Left lung (tissue), 4 donors: ENCODE measurements at regions not wholly inside any gene's neighbourhood (a gene's known extent, or its start where the extent isn't known, plus 50 kb on each side); places are given as distances from the start of the nearest gene placed in this dataset.
"Not testable (repeated sequence)": the region's sequence is repeated elsewhere in the genome, so short reads cannot be mapped to it uniquely, and the experiment has no call there.

Experiments used
- ATAC-seq: fragments of 200-7000 bp; cut with Tn5 transposase; one replicate; pipeline ENCODE4 v1.9.1; 2020; ENCODE audit warnings: moderate library complexity
- DNase-seq, 4 donors: peaks; one replicate each; pipeline ENCODE4 v3.0.0-alpha.2; 2013 to 2020
- H3K27ac ChIP-seq, 2 donors: fragments of 200-600 bp; sonication (generic) in 1 of 2; one replicate each; pipeline versions ENCODE4 v1.5.0 to v1.8.0; 2020 to 2021
- H3K27me3 ChIP-seq, 2 donors: fragments of 200-600 bp; sonication (generic) in 1 of 2; one replicate each; pipeline versions ENCODE4 v1.5.0 to v1.8.0; 2020 to 2021
- H3K36me3 ChIP-seq, 2 donors: fragments of 200-600 bp; sonication (generic) in 1 of 2; one replicate each; pipeline versions ENCODE4 v1.5.0 to v1.8.0; 2020 to 2021
- H3K4me1 ChIP-seq, 2 donors: fragments of 200-600 bp; one replicate each; pipeline ENCODE4 v1.8.0; 2021
- H3K4me3 ChIP-seq, 2 donors: fragments of 200-600 bp; sonication (generic) in 1 of 2; one replicate each; pipeline versions ENCODE4 v1.5.0 to v1.8.0; 2020 to 2021; ENCODE audit warnings: mild to moderate bottlenecking in 1 of 2
- H3K9me3 ChIP-seq, 2 donors: fragments of 200-600 bp; sonication (generic) in 1 of 2; one replicate each; pipeline versions ENCODE4 v1.5.0 to v1.8.0; 2020 to 2021
- intact Hi-C, 2 donors: fragments of 100-400 bp; cut with DNase I; formaldehyde crosslinking; loops; one replicate each; pipeline versions ENCODE4 v1.11.2 to v1.14.2; 2022
- donor health status: DM: no; HTN: yes; CAD: no.
- donor health status: DM: no; HTN: no; CAD: no.

GRCh38 chr16:21372162-21372835 lies 94.2 kb upstream of the CRYM start:
- H3K9me3 ChIP-seq, H3K27ac ChIP-seq, H3K4me3 ChIP-seq, ATAC-seq, DNase-seq, H3K4me1 ChIP-seq, H3K36me3 ChIP-seq, H3K27me3 ChIP-seq, intact Hi-C loops: not testable (repeated sequence)

GRCh38 chr16:21370791-21371190 lies 92.7 kb upstream of the CRYM start:
- H3K9me3 ChIP-seq, H3K4me1 ChIP-seq, H3K36me3 ChIP-seq, H3K4me3 ChIP-seq, H3K27ac ChIP-seq, intact Hi-C loops, ATAC-seq, H3K27me3 ChIP-seq, DNase-seq: not testable (repeated sequence)

GRCh38 chr16:21368973-21369942 lies 91.2 kb upstream of the CRYM start:
- H3K9me3 ChIP-seq, H3K27ac ChIP-seq, H3K27me3 ChIP-seq, intact Hi-C loops, H3K4me3 ChIP-seq, H3K36me3 ChIP-seq, DNase-seq, H3K4me1 ChIP-seq: not testable (repeated sequence)
- peak; percentile 53 for ATAC-seq

GRCh38 chr16:21367733-21368421 lies 89.8 kb upstream of the CRYM start:
- H3K27ac ChIP-seq, DNase-seq, H3K36me3 ChIP-seq, H3K4me1 ChIP-seq, intact Hi-C loops, ATAC-seq, H3K27me3 ChIP-seq, H3K4me3 ChIP-seq, H3K9me3 ChIP-seq: not testable (repeated sequence)

- H3K27ac ChIP-seq, intact Hi-C loops, ATAC-seq, H3K4me3 ChIP-seq, DNase-seq, H3K36me3 ChIP-seq, H3K9me3 ChIP-seq, H3K27me3 ChIP-seq, H3K4me1 ChIP-seq: not testable (repeated sequence)
These were observed 88.9 kb upstream of the CRYM start for GRCh38 chr16:21366998-21367397.

- H3K27ac ChIP-seq, H3K4me1 ChIP-seq, H3K27me3 ChIP-seq, H3K36me3 ChIP-seq, DNase-seq, H3K4me3 ChIP-seq, intact Hi-C loops, H3K9me3 ChIP-seq, ATAC-seq: not testable (repeated sequence)
These were observed 87.5 kb upstream of the CRYM start for GRCh38 chr16:21365541-21365940.

- H3K36me3 ChIP-seq, intact Hi-C loops, DNase-seq, H3K9me3 ChIP-seq, H3K4me3 ChIP-seq, H3K27me3 ChIP-seq, H3K4me1 ChIP-seq: not testable (repeated sequence)
- peak; percentile 66 for ATAC-seq
- peak overlapping the region in 1 of 2 donors; percentile 41 for H3K27ac ChIP-seq
These were observed 85.6 kb upstream of the CRYM start for GRCh38 chr16:21363550-21364223.

- DNase-seq, ATAC-seq, H3K4me1 ChIP-seq, H3K4me3 ChIP-seq, H3K36me3 ChIP-seq, intact Hi-C loops, H3K27me3 ChIP-seq, H3K9me3 ChIP-seq, H3K27ac ChIP-seq: not testable (repeated sequence)
These were observed 83.6 kb upstream of the CRYM start for GRCh38 chr16:21361612-21362227.

- H3K36me3 ChIP-seq, result not testable (repeated sequence)
These were observed 83.0 kb upstream of the CRYM start for GRCh38 chr16:21361045-21361444.

GRCh38 chr16:21359513-21359912 lies 81.4 kb upstream of the CRYM start:
- H3K4me3 ChIP-seq, ATAC-seq, H3K27me3 ChIP-seq, DNase-seq, H3K9me3 ChIP-seq, H3K36me3 ChIP-seq, intact Hi-C loops, H3K4me1 ChIP-seq, H3K27ac ChIP-seq: not testable (repeated sequence)

More at GRCh38 chr16:21361045-21361444, 83.0 kb upstream of the CRYM start:
- H3K4me1 ChIP-seq, H3K27ac ChIP-seq, intact Hi-C loops, ATAC-seq, DNase-seq, H3K9me3 ChIP-seq, H3K4me3 ChIP-seq, H3K27me3 ChIP-seq: not testable (repeated sequence)

GRCh38 chr16:21358261-21358795 lies 80.2 kb upstream of the CRYM start:
- H3K36me3 ChIP-seq, H3K4me1 ChIP-seq, H3K27me3 ChIP-seq, intact Hi-C loops, H3K4me3 ChIP-seq, H3K27ac ChIP-seq, H3K9me3 ChIP-seq: not testable (repeated sequence)
- DNase-seq (peak in 2 of 4 donors; percentile 40 to 63), ATAC-seq (peak; percentile 44)

GRCh38 chr16:21356308-21356707 lies 78.2 kb upstream of the CRYM start:
- H3K27ac ChIP-seq, H3K4me1 ChIP-seq, H3K4me3 ChIP-seq, intact Hi-C loops, H3K27me3 ChIP-seq, H3K9me3 ChIP-seq, H3K36me3 ChIP-seq: not testable (repeated sequence)
- peak; percentile 70 for ATAC-seq
- peak in 1 of 4 donors; percentile 70 for DNase-seq
